GM06990 (cell line): ENCODE measurements at regions not wholly inside any gene's neighbourhood (a gene's known extent, or its start where the extent isn't known, plus 50 kb on each side); places are given as distances from the start of the nearest gene placed in this dataset.

Experiments
- DNase-seq: peaks from one replicate; pipeline ENCODE4 v3.0.0-alpha.2; 2011; ENCODE audit not compliant: insufficient read length; ENCODE audit errors: extremely low read depth
- H3K27me3 ChIP-seq: replicated peaks from 2 replicates; pipeline ENCODE4 v1.6.0; 2011; ENCODE audit warnings: low read length; ENCODE audit not compliant: control insufficient read depth, insufficient read depth
- H3K36me3 ChIP-seq: 2 replicates; pipeline ENCODE4 v1.5.1; 2011; ENCODE audit warnings: low read length; ENCODE audit not compliant: control insufficient read depth, insufficient read depth
- H3K4me3 ChIP-seq: replicated peaks from 2 replicates; pipeline ENCODE4 v1.5.1; 2011; ENCODE audit warnings: low read depth, mild to moderate bottlenecking, control low read depth, low read length
- TF ChIP-seq, protein P1 (sequence below): IDR thresholded peaks from 2 replicates; pipeline ENCODE4 v1.5.1; 2011; ENCODE audit warnings: low read length, control low read depth, mild to moderate bottlenecking, inconsistent platforms; ENCODE audit not compliant: insufficient read depth, poor library complexity, severe bottlenecking

DNA sequence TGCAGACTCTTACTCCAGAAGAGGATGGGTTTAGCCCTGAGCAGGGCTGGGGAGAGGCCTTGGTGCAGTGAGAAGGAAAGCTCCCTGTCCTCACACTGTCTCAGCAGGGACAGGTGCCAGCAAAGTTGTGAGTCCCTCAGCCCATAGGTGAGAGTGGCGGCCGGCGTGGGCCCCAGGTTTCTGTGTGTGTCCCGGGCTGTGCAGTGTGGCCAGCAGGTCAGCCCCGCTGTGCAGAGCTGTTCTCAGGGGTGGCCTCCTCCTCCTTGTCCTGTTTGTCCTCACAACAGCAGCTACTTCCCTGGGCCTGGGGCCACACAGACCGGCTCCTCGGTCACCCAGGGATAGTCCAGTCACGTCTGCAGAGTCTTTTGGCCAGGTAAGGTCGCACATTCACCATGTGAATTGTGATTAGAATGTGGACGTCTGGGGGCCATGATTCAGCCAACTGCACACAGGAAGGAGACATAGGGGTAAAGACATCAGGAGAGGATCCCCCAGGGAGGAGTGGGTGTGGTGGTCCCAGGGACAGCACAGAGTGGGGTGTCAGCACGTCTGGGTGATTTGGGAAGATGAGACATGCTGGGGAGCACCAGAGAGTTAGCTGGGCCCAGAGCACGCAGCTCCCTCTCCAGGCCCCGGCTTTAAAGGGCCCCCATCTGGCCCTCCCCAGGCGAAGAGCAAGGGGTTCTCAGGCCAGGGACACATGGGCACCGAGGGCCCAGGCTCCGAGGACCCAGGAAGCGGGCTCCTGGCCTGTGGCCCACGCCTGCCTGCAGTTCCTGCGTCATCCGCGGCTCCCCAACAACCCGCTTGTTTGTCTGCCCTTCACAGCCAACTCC, 81.6 kb downstream of the MYEOV start:
- Histone ChIP-seq H3K36me3 (no peaks in the 10 kb centered on the region), H3K4me3 (no peak overlapping the region), H3K27me3 (no peaks in the 10 kb centered on the region)
- no peak for DNase-seq
- TF ChIP-seq, protein P1, sequence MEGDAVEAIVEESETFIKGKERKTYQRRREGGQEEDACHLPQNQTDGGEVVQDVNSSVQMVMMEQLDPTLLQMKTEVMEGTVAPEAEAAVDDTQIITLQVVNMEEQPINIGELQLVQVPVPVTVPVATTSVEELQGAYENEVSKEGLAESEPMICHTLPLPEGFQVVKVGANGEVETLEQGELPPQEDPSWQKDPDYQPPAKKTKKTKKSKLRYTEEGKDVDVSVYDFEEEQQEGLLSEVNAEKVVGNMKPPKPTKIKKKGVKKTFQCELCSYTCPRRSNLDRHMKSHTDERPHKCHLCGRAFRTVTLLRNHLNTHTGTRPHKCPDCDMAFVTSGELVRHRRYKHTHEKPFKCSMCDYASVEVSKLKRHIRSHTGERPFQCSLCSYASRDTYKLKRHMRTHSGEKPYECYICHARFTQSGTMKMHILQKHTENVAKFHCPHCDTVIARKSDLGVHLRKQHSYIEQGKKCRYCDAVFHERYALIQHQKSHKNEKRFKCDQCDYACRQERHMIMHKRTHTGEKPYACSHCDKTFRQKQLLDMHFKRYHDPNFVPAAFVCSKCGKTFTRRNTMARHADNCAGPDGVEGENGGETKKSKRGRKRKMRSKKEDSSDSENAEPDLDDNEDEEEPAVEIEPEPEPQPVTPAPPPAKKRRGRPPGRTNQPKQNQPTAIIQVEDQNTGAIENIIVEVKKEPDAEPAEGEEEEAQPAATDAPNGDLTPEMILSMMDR: no peak

DNA sequence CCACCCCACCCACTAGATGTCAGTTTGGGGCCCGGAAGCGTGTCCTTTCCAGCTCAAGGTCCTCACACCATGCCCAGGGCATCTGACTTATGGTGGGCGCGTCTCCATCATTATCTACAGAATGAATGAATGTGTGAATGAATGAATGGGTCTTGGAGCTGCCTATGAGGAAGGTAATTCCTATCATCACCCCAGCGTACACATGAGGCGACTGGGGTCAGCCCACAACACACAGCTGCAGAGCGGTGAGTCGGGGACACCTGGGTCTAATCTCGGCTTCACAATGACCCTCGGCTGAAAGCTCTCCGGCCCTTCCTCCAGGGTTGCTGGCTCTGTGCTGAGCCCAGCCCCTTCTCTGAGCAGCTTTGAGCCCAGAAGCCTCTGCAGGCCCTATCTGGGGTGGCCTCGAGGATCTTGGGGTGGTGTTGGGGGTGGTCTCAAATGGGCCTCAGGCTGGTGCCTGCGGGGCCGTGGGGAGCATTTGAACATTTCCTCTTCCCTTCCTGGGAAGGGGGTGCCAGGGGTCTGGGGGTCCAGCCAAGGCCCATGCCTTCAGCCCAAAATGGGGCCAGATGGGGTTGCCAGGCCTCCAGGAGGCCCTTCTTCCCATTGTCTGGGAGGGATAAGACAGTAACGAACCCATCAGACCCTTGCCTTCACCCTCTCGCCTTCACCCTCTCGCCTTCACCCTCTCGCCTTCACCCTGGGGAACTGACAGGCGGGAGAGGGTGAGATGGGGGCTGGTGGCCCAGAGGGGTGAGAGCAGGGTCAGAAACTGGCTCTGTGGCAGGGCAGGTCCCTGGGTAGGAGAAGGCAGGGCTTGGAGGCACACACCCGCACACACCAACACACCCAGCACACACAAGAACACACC, 82.4 kb downstream of the MYEOV start:
- DNase-seq: no peak
- Histone ChIP-seq H3K36me3 (no peaks in the 10 kb centered on the region), H3K27me3 (no peaks in the 10 kb centered on the region), H3K4me3 (no peak overlapping the region)
- TF ChIP-seq, protein P1: no peak

DNA sequence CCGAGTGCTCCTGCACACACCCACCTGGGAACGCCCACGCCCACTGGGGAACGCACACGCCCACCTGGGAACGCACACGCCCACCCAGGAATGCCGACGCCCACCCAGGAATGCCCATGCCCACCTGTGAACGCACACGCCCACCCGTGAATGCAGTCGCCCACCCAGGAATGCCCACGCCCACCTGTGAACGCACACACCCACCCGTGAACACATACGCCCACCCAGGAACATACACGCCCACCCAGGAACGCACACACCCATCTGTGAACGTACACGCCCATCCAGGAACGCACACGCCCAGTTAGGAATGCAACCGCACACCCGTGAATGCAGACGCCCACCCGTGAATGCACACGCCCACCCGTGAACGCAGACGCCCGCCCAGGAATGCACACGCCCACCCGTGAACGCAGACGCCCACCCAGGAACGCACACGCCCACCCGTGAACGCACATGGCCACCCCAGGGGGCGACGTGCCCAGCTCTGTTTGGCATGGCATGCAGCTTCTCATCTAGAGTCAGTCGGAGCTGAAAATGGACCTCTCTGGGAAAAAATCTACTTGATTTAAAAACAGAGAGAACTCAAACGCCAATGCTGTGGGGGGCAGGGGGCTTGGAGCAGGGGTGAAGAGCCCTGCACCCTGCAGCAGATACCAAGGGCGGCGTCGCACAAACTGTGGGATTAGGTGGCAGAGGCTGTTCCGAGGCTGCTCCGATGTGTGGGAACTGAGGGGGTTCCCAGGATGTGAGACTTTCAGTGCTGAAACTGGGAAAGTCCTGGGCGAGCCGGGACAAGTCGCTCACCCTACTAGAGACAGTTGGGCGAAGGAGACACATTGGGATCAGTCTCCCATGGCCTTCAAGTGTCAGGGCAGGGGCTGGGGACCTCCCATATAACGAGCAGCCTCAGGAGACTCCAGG, 83.3 kb downstream of the MYEOV start:
- Histone ChIP-seq H3K4me3 (no peak overlapping the region), H3K27me3 (no peaks in the 10 kb centered on the region), H3K36me3 (no peaks in the 10 kb centered on the region)
- TF ChIP-seq, protein P1: no peak
- no peak for DNase-seq

DNA sequence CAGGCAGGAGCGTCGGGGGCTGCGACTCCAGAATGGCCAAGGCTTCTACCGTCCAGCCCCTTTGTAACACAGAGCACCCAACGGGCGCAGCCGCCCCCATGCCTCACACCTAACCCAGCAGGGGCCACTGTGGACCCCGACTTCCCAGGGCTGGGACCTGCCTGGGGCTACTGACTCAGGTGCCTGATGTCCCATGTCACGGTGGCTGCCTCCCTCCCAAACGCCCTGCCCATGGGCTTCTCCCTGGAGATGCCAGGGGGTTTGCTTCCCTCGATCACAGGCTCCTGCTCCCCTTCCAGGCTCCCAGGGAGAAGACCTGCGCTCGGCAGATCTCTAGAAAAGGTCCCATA, 84.0 kb downstream of the MYEOV start:
- DNase-seq: no peak
- TF ChIP-seq, protein P1: no peak
- H3K27me3 ChIP-seq: no peaks in the 10 kb centered on the region
- H3K36me3 ChIP-seq: no peaks in the 10 kb centered on the region
- no peak overlapping the region for H3K4me3 ChIP-seq

DNA sequence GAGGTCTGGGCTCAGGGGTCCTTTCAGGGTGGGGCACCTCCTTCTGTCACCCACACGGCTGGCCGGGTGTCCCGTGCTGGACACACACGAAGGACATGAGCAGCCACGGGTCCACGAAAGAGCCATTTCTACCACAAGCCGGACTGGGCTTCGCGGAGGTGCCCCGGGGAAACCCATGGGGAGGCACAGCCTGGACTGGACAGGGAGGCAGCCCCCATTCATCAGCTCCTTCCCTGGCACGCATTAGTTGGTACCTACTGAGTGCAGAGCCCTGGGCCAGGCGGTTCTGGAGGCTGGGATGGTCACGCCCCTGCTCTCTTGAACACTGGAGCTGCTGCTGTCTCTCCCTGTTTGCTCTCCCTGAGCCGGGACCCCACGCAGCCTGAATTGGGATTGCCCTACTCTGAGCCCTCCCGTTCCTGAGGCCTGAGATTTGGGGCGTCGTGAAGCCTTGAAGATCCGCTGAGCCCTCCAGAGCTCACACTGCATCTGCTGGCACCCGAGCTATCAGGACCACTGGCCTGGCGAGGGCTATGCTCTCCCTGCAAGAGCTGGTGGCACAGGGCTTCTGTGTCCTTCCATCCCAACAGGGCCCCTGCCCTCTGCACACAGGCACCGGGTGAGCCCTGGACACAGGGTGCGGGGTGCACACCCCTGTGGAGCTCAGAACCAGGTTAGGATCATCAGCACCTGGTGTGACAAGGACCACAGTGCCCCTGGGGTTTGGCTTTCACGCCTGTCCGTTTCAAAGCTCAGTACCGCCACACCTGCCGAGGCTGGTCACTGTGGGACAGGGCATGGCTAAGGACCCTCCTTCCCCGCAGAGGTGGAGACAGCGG, 84.6 kb downstream of the MYEOV start:
- TF ChIP-seq, protein P1: no peak
- H3K27me3 ChIP-seq: no peaks in the 10 kb centered on the region
- DNase-seq: no peak
- no peak overlapping the region for H3K4me3 ChIP-seq
- no peaks in the 10 kb centered on the region for H3K36me3 ChIP-seq
